ENCODE measurements at regions not wholly inside any gene's neighbourhood (a gene's known extent, or its start where the extent isn't known, plus 50 kb on each side); places are given as distances from the start of the nearest gene placed in this dataset.
"Not testable (repeated sequence)": the region's sequence is repeated elsewhere in the genome, so short reads cannot be mapped to it uniquely, and the experiment has no call there.

GRCh38 chr1:30651395-30651794, 72.0 kb downstream of the MATN1 start:
- TF ChIP-seq CTCF (IDR thresholded peaks at IDR 0.05; ENCODE audit: insufficient read depth, low read depth, low read length); EZH2 (IDR thresholded peaks at IDR 0.05; ENCODE audit: insufficient read depth, low read length): not testable (repeated sequence)
